Activated naive CD8-positive, alpha-beta T cell treated with anti-CD3 and anti-CD28 coated beads for 36 hours (primary cell): ENCODE measurements at regions not wholly inside any gene's neighbourhood (a gene's known extent, or its start where the extent isn't known, plus 50 kb on each side); places are given as distances from the start of the nearest gene placed in this dataset.

Source experiments
- DNase-seq: peaks from one replicate; pipeline ENCODE4 v3.0.0; 2021
- H3K27ac Mint-ChIP-seq: one replicate; pipeline ENCODE4 v1.8.0; 2022; ENCODE audit warnings: mild to moderate bottlenecking, moderate library complexity, mixed read lengths
- H3K27me3 Mint-ChIP-seq: one replicate; pipeline ENCODE4 v1.8.0; 2022; ENCODE audit warnings: mild to moderate bottlenecking, mixed read lengths
- H3K36me3 Mint-ChIP-seq: one replicate; pipeline ENCODE4 v1.8.0; 2021; ENCODE audit warnings: mild to moderate bottlenecking, mixed read lengths
- H3K4me1 Mint-ChIP-seq: one replicate; pipeline ENCODE4 v1.8.0; 2021; ENCODE audit warnings: mixed read lengths
- H3K4me3 Mint-ChIP-seq: one replicate; pipeline ENCODE4 v1.8.0; 2022; ENCODE audit warnings: mild to moderate bottlenecking, moderate library complexity, mixed read lengths
- H3K9me3 Mint-ChIP-seq: one replicate; pipeline ENCODE4 v1.8.0; 2022; ENCODE audit warnings: mixed read lengths

- H3K36me3 Mint-ChIP-seq: no peaks in the 10 kb centered on the region
- no peaks in the 10 kb centered on the region for H3K4me1 Mint-ChIP-seq
- DNase-seq: no peak
- no peak overlapping the region for H3K4me3 Mint-ChIP-seq
- no peaks in the 10 kb centered on the region for H3K9me3 Mint-ChIP-seq
- H3K27me3 Mint-ChIP-seq: no peaks in the 10 kb centered on the region
- H3K27ac Mint-ChIP-seq: no peak overlapping the region
Observed at GRCh38 chr3:14252321-14253021, 73.9 kb downstream of the LSM3 start.

- no peaks in the 10 kb centered on the region for H3K36me3 Mint-ChIP-seq
- H3K27me3 Mint-ChIP-seq: no peaks in the 10 kb centered on the region
- no peaks in the 10 kb centered on the region for H3K9me3 Mint-ChIP-seq
- H3K4me3 Mint-ChIP-seq: no peak overlapping the region
- no peak for DNase-seq
- no peak overlapping the region for H3K27ac Mint-ChIP-seq
- no peaks in the 10 kb centered on the region for H3K4me1 Mint-ChIP-seq
Observed at GRCh38 chr3:14253022-14253706, 74.5 kb downstream of the LSM3 start.

- Mint-ChIP-seq H3K4me1 (no peaks in the 10 kb centered on the region), H3K4me3 (no peak overlapping the region), H3K27me3 (no peaks in the 10 kb centered on the region), H3K36me3 (no peaks in the 10 kb centered on the region), H3K27ac (no peak overlapping the region), H3K9me3 (no peaks in the 10 kb centered on the region)
- DNase-seq: no peak
Observed at GRCh38 chr3:14253707-14254382, 75.2 kb downstream of the LSM3 start.

- Mint-ChIP-seq H3K4me3 (no peak overlapping the region), H3K4me1 (no peaks in the 10 kb centered on the region), H3K9me3 (no peaks in the 10 kb centered on the region), H3K27me3 (no peaks in the 10 kb centered on the region), H3K27ac (no peak overlapping the region), H3K36me3 (no peaks in the 10 kb centered on the region)
- DNase-seq: no peak
Observed at GRCh38 chr3:14254812-14255702, 76.4 kb downstream of the LSM3 start.

GRCh38 chr3:14256046-14256445 is 77.4 kb downstream of the LSM3 start:
- Mint-ChIP-seq H3K27me3 (no peaks in the 10 kb centered on the region), H3K36me3 (no peaks in the 10 kb centered on the region), H3K27ac (no peak overlapping the region), H3K4me1 (no peaks in the 10 kb centered on the region), H3K9me3 (no peaks in the 10 kb centered on the region), H3K4me3 (no peak overlapping the region)
- DNase-seq: no peak

GRCh38 chr3:14256561-14257342 is 78.1 kb downstream of the LSM3 start:
- H3K27ac Mint-ChIP-seq: no peak overlapping the region
- H3K9me3 Mint-ChIP-seq: no peaks in the 10 kb centered on the region
- H3K4me1 Mint-ChIP-seq: no peaks in the 10 kb centered on the region
- no peak overlapping the region for H3K4me3 Mint-ChIP-seq
- H3K36me3 Mint-ChIP-seq: no peaks in the 10 kb centered on the region
- no peaks in the 10 kb centered on the region for H3K27me3 Mint-ChIP-seq
- no peak for DNase-seq

- H3K36me3 Mint-ChIP-seq: no peaks in the 10 kb centered on the region
- no peaks in the 10 kb centered on the region for H3K4me1 Mint-ChIP-seq
- H3K4me3 Mint-ChIP-seq: no peak overlapping the region
- no peaks in the 10 kb centered on the region for H3K27me3 Mint-ChIP-seq
- H3K9me3 Mint-ChIP-seq: no peaks in the 10 kb centered on the region
- H3K27ac Mint-ChIP-seq: no peak overlapping the region
- no peak for DNase-seq
Observed at GRCh38 chr3:14258906-14259904, 80.6 kb downstream of the LSM3 start.

- no peaks in the 10 kb centered on the region for H3K36me3 Mint-ChIP-seq
- H3K9me3 Mint-ChIP-seq: no peaks in the 10 kb centered on the region
- DNase-seq: no peak
- no peak overlapping the region for H3K27ac Mint-ChIP-seq
- H3K4me3 Mint-ChIP-seq: no peak overlapping the region
- H3K4me1 Mint-ChIP-seq: no peaks in the 10 kb centered on the region
- H3K27me3 Mint-ChIP-seq: no peaks in the 10 kb centered on the region
Observed at GRCh38 chr3:14260463-14260862, 81.8 kb downstream of the LSM3 start.

- Mint-ChIP-seq H3K9me3 (no peaks in the 10 kb centered on the region), H3K27me3 (no peaks in the 10 kb centered on the region), H3K4me3 (no peak overlapping the region), H3K27ac (no peak overlapping the region), H3K4me1 (no peaks in the 10 kb centered on the region), H3K36me3 (no peaks in the 10 kb centered on the region)
- peak; percentile 57 for DNase-seq
Observed at GRCh38 chr3:14261229-14261628, 82.6 kb downstream of the LSM3 start.

- no peak for DNase-seq
- no peaks in the 10 kb centered on the region for H3K36me3 Mint-ChIP-seq
- no peaks in the 10 kb centered on the region for H3K4me1 Mint-ChIP-seq
- H3K9me3 Mint-ChIP-seq: no peaks in the 10 kb centered on the region
- H3K27me3 Mint-ChIP-seq: no peaks in the 10 kb centered on the region
- H3K27ac Mint-ChIP-seq: no peak overlapping the region
- no peak overlapping the region for H3K4me3 Mint-ChIP-seq
Observed at GRCh38 chr3:14262212-14262611, 83.6 kb downstream of the LSM3 start.

GRCh38 chr3:14262867-14263266 is 84.2 kb downstream of the LSM3 start:
- no peak overlapping the region for H3K27ac Mint-ChIP-seq
- no peaks in the 10 kb centered on the region for H3K27me3 Mint-ChIP-seq
- no peak overlapping the region for H3K4me3 Mint-ChIP-seq
- no peak for DNase-seq
- H3K9me3 Mint-ChIP-seq: no peaks in the 10 kb centered on the region
- no peaks in the 10 kb centered on the region for H3K36me3 Mint-ChIP-seq
- no peaks in the 10 kb centered on the region for H3K4me1 Mint-ChIP-seq

- no peak overlapping the region for H3K4me3 Mint-ChIP-seq
- no peak overlapping the region for H3K27ac Mint-ChIP-seq
- no peaks in the 10 kb centered on the region for H3K4me1 Mint-ChIP-seq
- H3K36me3 Mint-ChIP-seq: no peaks in the 10 kb centered on the region
- no peaks in the 10 kb centered on the region for H3K27me3 Mint-ChIP-seq
- H3K9me3 Mint-ChIP-seq: no peaks in the 10 kb centered on the region
- no peak for DNase-seq
Observed at GRCh38 chr3:14263317-14264005, 84.8 kb downstream of the LSM3 start.
